ENCODE measurements at regions not wholly inside any gene's neighbourhood (a gene's known extent, or its start where the extent isn't known, plus 50 kb on each side); places are given as distances from the start of the nearest gene placed in this dataset.

GRCh38 chr3:194080436-194080835 lies 55.5 kb upstream of the HES1 start:
- TF ChIP-seq CTCF (IDR thresholded peaks at IDR 0.05; ENCODE audit: control insufficient read depth, insufficient read depth, low read depth, low read length, missing control alignments), result no peak
- DNase-seq (ENCODE audit: low read depth), result peak; percentile 75
- H3K4me3 ChIP-seq (ENCODE audit: control insufficient read depth, low read depth, low read length), result no peak overlapping the region

- no peak for TF ChIP-seq CTCF (IDR thresholded peaks at IDR 0.05; ENCODE audit: control insufficient read depth, insufficient read depth, low read depth, low read length, missing control alignments)
- no peak for DNase-seq (ENCODE audit: low read depth)
- H3K4me3 ChIP-seq (ENCODE audit: control insufficient read depth, low read depth, low read length), result no peak overlapping the region
These were observed 54.8 kb upstream of the HES1 start for GRCh38 chr3:194080913-194081800.

- DNase-seq (ENCODE audit: low read depth), result no peak
- no peak overlapping the region for H3K4me3 ChIP-seq (ENCODE audit: control insufficient read depth, low read depth, low read length)
- no peak for TF ChIP-seq CTCF (IDR thresholded peaks at IDR 0.05; ENCODE audit: control insufficient read depth, insufficient read depth, low read depth, low read length, missing control alignments)
These were observed 54.1 kb upstream of the HES1 start for GRCh38 chr3:194081826-194082225.

- no peak overlapping the region for H3K4me3 ChIP-seq (ENCODE audit: control insufficient read depth, low read depth, low read length)
- no peak for DNase-seq (ENCODE audit: low read depth)
- no peak for TF ChIP-seq CTCF (IDR thresholded peaks at IDR 0.05; ENCODE audit: control insufficient read depth, insufficient read depth, low read depth, low read length, missing control alignments)
These were observed 53.0 kb upstream of the HES1 start for GRCh38 chr3:194082743-194083636.

GRCh38 chr3:194083637-194084224 lies 52.2 kb upstream of the HES1 start:
- H3K4me3 ChIP-seq (ENCODE audit: control insufficient read depth, low read depth, low read length), result no peak overlapping the region
- DNase-seq (ENCODE audit: low read depth), result no peak
- TF ChIP-seq CTCF (IDR thresholded peaks at IDR 0.05; ENCODE audit: control insufficient read depth, insufficient read depth, low read depth, low read length, missing control alignments), result no peak

- DNase-seq (ENCODE audit: low read depth), result no peak
- no peak overlapping the region for H3K4me3 ChIP-seq (ENCODE audit: control insufficient read depth, low read depth, low read length)
- no peak for TF ChIP-seq CTCF (IDR thresholded peaks at IDR 0.05; ENCODE audit: control insufficient read depth, insufficient read depth, low read depth, low read length, missing control alignments)
These were observed 51.7 kb upstream of the HES1 start for GRCh38 chr3:194084284-194084683.
